ENCODE measurements at regions not wholly inside any gene's neighbourhood (a gene's known extent, or its start where the extent isn't known, plus 50 kb on each side); places are given as distances from the start of the nearest gene placed in this dataset.
"Not testable (repeated sequence)": the region's sequence is repeated elsewhere in the genome, so short reads cannot be mapped to it uniquely, and the experiment has no call there.

- DNase-seq (ENCODE audit: insufficient read length): no peak
- no peak for TF ChIP-seq POLR2AphosphoS5 (IDR thresholded peaks at IDR 0.05; ENCODE audit: low read depth, low read length)
- no peak for TF ChIP-seq TAF1 (IDR thresholded peaks at IDR 0.05; ENCODE audit: borderline replicate concordance, low read depth, low read length)
- no peak for TF ChIP-seq POLR2A (IDR thresholded peaks at IDR 0.05; ENCODE audit: low read depth, low read length)
- no peak for FAIRE-seq
Observed at GRCh38 chr2:35962585-35963146, 392.9 kb upstream of the CRIM1 start.

- DNase-seq (ENCODE audit: insufficient read length) (no peak), FAIRE-seq (no peak)
- no peak for TF ChIP-seq TAF1 (IDR thresholded peaks at IDR 0.05; ENCODE audit: borderline replicate concordance, low read depth, low read length)
- no peak for TF ChIP-seq POLR2A (IDR thresholded peaks at IDR 0.05; ENCODE audit: low read depth, low read length)
- no peak for TF ChIP-seq POLR2AphosphoS5 (IDR thresholded peaks at IDR 0.05; ENCODE audit: low read depth, low read length)
Observed at GRCh38 chr2:35960596-35960995, 395.0 kb upstream of the CRIM1 start.

GRCh38 chr2:35957053-35957452 lies 398.5 kb upstream of the CRIM1 start:
- FAIRE-seq; DNase-seq (ENCODE audit: insufficient read length): not testable (repeated sequence)

DNA sequence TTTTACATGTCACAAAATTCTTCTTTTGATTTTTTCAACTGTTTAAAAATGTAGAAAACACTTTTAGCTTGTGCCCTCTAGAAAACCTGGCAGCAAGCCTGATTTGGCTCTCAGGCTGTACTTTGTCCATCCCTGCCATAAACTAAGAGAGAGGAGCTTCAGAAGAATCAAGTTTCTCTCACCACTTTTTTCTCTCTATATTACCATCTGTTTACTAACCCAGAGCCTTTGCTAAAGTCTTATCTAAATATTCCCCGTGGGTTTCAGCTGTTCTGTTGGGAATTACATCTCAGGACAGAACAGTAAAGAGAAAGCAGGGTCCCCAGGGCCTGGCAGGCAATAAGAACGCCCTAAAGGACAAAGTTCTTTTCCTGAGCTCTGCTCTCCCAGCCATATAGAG lies 409.1 kb upstream of the CRIM1 start:
- no peak for DNase-seq (ENCODE audit: insufficient read length)
- FAIRE-seq: no peak
- no peak for TF ChIP-seq TAF1 (IDR thresholded peaks at IDR 0.05; ENCODE audit: borderline replicate concordance, low read depth, low read length)
- no peak for TF ChIP-seq POLR2AphosphoS5 (IDR thresholded peaks at IDR 0.05; ENCODE audit: low read depth, low read length)
- TF ChIP-seq POLR2A (IDR thresholded peaks at IDR 0.05; ENCODE audit: low read depth, low read length): no peak

DNA sequence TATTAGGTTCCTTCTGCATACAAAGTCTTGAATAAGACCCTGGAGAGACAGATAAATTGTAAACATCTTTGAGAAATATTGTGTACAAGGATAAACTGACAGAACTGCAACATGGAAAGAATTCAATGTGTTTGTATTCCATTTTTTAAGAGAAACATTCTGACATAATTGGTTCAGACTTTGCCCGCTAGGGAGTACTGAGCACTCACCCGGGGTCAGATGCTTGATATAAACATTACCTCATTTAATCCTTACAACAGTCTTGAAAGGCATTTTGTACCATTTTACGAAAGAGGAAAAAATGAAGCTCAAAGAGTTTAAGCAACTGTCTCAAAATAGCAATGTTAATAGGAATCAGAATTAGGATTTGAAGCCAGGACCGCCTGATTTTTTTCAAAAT lies 416.7 kb upstream of the CRIM1 start:
- no peak for TF ChIP-seq POLR2AphosphoS5 (IDR thresholded peaks at IDR 0.05; ENCODE audit: low read depth, low read length)
- no peak for TF ChIP-seq POLR2A (IDR thresholded peaks at IDR 0.05; ENCODE audit: low read depth, low read length)
- TF ChIP-seq TAF1 (IDR thresholded peaks at IDR 0.05; ENCODE audit: borderline replicate concordance, low read depth, low read length): no peak
- DNase-seq (ENCODE audit: insufficient read length) (no peak), FAIRE-seq (no peak)

- no peak for FAIRE-seq
Observed at GRCh38 chr2:35933031-35933430, 422.5 kb upstream of the CRIM1 start.

DNA sequence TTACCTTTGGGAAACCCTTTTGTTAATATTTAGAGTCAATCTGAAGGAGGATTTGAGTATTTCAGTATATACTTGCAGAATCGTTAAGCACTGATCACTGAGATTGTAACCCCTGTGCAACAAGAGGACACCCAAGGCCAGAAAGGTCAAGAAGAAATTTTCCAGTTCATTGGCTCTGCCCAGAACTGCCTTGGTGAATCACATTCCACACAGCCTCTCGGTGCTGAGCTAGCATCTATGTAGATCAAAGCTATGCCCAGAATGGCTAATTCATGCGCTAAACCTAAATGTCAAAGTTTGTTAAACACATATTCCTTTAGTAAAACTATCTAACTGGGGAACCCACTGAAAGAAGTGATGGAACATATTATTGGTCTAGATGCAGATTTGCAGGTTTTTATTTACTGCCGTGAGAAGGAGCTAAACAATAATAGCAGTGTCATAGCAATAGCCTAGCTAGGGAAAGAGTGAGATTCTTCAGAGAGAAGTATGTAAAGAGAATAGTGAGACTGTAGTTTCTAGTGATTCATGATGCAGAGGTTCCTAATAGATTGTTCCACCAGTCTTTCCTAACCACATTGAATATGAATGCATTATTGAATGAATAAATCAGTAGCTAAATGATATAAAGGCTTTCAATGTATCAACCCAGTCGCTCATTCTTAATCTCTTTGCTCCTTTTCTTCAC lies 423.2 kb upstream of the CRIM1 start:
- TF ChIP-seq POLR2AphosphoS5 (IDR thresholded peaks at IDR 0.05; ENCODE audit: low read depth, low read length): no peak
- no peak for TF ChIP-seq POLR2A (IDR thresholded peaks at IDR 0.05; ENCODE audit: low read depth, low read length)
- no peak for TF ChIP-seq TAF1 (IDR thresholded peaks at IDR 0.05; ENCODE audit: borderline replicate concordance, low read depth, low read length)
- FAIRE-seq (no peak), DNase-seq (ENCODE audit: insufficient read length) (no peak)

More at GRCh38 chr2:35933031-35933430, 422.5 kb upstream of the CRIM1 start:
- DNase-seq (ENCODE audit: insufficient read length): no peak
- TF ChIP-seq POLR2A (IDR thresholded peaks at IDR 0.05; ENCODE audit: low read depth, low read length): no peak
- no peak for TF ChIP-seq TAF1 (IDR thresholded peaks at IDR 0.05; ENCODE audit: borderline replicate concordance, low read depth, low read length)
- TF ChIP-seq POLR2AphosphoS5 (IDR thresholded peaks at IDR 0.05; ENCODE audit: low read depth, low read length): no peak

DNA sequence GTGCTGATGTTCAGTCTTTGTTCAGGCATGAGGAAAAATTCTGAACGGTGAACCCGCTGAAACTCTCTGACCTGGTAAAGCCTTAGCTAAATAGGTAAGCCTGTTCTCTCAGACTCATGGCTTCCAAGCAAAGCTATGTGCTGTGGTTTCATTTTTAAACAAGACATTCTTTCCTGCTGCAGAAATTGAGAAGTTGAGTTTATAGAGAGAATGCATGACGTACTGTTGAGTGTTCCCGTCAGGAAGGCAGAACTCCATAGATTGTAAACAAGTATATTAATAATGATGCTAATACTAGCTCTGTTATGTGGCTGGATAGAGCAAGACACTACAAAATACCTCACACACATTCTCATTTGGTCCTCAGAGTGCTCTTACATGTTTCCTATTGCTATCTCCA lies 424.0 kb upstream of the CRIM1 start:
- TF ChIP-seq POLR2AphosphoS5 (IDR thresholded peaks at IDR 0.05; ENCODE audit: low read depth, low read length) (no peak), TAF1 (IDR thresholded peaks at IDR 0.05; ENCODE audit: borderline replicate concordance, low read depth, low read length) (no peak), POLR2A (IDR thresholded peaks at IDR 0.05; ENCODE audit: low read depth, low read length) (no peak)
- FAIRE-seq (no peak), DNase-seq (ENCODE audit: insufficient read length) (no peak)

GRCh38 chr2:35931115-35931514 lies 424.5 kb upstream of the CRIM1 start:
- FAIRE-seq: no peak
- TF ChIP-seq POLR2A (IDR thresholded peaks at IDR 0.05; ENCODE audit: low read depth, low read length) (no peak), POLR2AphosphoS5 (IDR thresholded peaks at IDR 0.05; ENCODE audit: low read depth, low read length) (no peak), TAF1 (IDR thresholded peaks at IDR 0.05; ENCODE audit: borderline replicate concordance, low read depth, low read length) (no peak)
- no peak for DNase-seq (ENCODE audit: insufficient read length)

GRCh38 chr2:35929551-35929950 lies 426.0 kb upstream of the CRIM1 start:
- TF ChIP-seq TAF1 (IDR thresholded peaks at IDR 0.05; ENCODE audit: borderline replicate concordance, low read depth, low read length): no peak
- TF ChIP-seq POLR2A (IDR thresholded peaks at IDR 0.05; ENCODE audit: low read depth, low read length): no peak
- no peak for TF ChIP-seq POLR2AphosphoS5 (IDR thresholded peaks at IDR 0.05; ENCODE audit: low read depth, low read length)
- no peak for DNase-seq (ENCODE audit: insufficient read length)
- no peak for FAIRE-seq

DNA sequence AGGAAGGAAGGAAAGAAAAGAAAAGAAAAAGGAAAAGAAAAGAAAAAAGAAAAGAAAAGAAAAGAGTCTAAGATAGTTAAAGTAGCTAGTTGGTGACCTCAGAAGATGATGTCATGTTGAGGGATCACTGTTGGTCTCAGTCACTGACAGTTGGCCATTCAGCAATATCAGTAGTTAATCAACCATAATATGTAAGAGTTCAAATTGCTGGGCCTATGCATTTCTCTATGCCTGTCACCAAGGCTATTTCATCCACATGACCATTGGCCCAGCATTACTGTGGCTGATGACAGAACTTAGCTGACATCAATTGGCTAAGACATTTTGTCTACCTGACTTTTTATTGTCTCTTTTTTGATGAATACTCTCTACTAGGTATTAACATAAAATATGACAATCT lies 435.5 kb upstream of the CRIM1 start:
- no peak for DNase-seq (ENCODE audit: insufficient read length)
- FAIRE-seq: no peak

GRCh38 chr2:35915261-35915660 lies 440.3 kb upstream of the CRIM1 start:
- FAIRE-seq (no peak), DNase-seq (ENCODE audit: insufficient read length) (no peak)
- no peak for TF ChIP-seq POLR2AphosphoS5 (IDR thresholded peaks at IDR 0.05; ENCODE audit: low read depth, low read length)
- TF ChIP-seq TAF1 (IDR thresholded peaks at IDR 0.05; ENCODE audit: borderline replicate concordance, low read depth, low read length): no peak
- TF ChIP-seq POLR2A (IDR thresholded peaks at IDR 0.05; ENCODE audit: low read depth, low read length): no peak

More for the DNA sequence above, 435.5 kb upstream of the CRIM1 start:
- TF ChIP-seq TAF1 (IDR thresholded peaks at IDR 0.05; ENCODE audit: borderline replicate concordance, low read depth, low read length): no peak
- no peak for TF ChIP-seq POLR2AphosphoS5 (IDR thresholded peaks at IDR 0.05; ENCODE audit: low read depth, low read length)
- TF ChIP-seq POLR2A (IDR thresholded peaks at IDR 0.05; ENCODE audit: low read depth, low read length): no peak
